GM12878 (cell line): ENCODE measurements at regions not wholly inside any gene's neighbourhood (a gene's known extent, or its start where the extent isn't known, plus 50 kb on each side); places are given as distances from the start of the nearest gene placed in this dataset.

Source experiments
- ATAC-seq: fragments of 200-7000 bp; cut with Tn5 transposase; 3 replicates; pipeline ENCODE4 v1.9.1; 2020; ENCODE audit warnings: mild to moderate bottlenecking, moderate library complexity
- BruUV-seq: library from RNA; stranded (reverse); fragments of 400-500 nt; replicated peaks from 2 replicates; lab custom pipeline; 2021; lab: Mats Ljungman, UMichigan
- CTCF ChIA-PET: fragments of 300-600 bp; sonication (Branson Sonifier 250); formaldehyde crosslinking; extraction: SDS; loops from one replicate; lab custom pipeline; 2021; ENCODE audit warnings: inconsistent platforms; lab: Yijun Ruan, JAX
- POLR2A ChIA-PET: fragments of 350-600 bp; formaldehyde crosslinking; extraction: SDS; loops from one replicate; lab custom pipeline; 2021; ENCODE audit warnings: inconsistent platforms; lab: Charles Lee
- RAD21 ChIA-PET: fragments of 300-600 bp; sonication (Branson Sonifier 250); formaldehyde crosslinking; loops from one replicate; lab custom pipeline; 2023; ENCODE audit warnings: antibody characterized with exemption; ENCODE audit not compliant: unreplicated experiment; lab: Charles Lee
- SMC1A ChIA-PET: fragments of 300-600 bp; sonication (Branson Sonifier 250); formaldehyde crosslinking; loops from one replicate; lab custom pipeline; 2023; ENCODE audit not compliant: unreplicated experiment, uncharacterized antibody; lab: Charles Lee
- DNase-seq: peaks from one replicate; pipeline ENCODE4 v3.0.0-alpha.2; 2011; ENCODE audit warnings: low read depth, low spot score
- FAIRE-seq: peaks from 3 replicates; lab custom pipeline; 2011; peaks lifted over from hg19 to GRCh38; lab: Jason Lieb, UNC
- H2AFZ ChIP-seq: 2 replicates; pipeline ENCODE4 v1.6.0; 2011; ENCODE audit warnings: low read depth, low read length, control low read depth; ENCODE audit not compliant: control insufficient read depth
- H3K27ac ChIP-seq: 2 replicates; pipeline ENCODE4 v1.5.1; 2011; ENCODE audit warnings: control low read depth; ENCODE audit not compliant: control insufficient read depth, insufficient read depth
- H3K27me3 ChIP-seq, 2 experiments: replicated peaks in 1 of 2; 2 replicates each; pipeline versions ENCODE4 v1.6.0 to v1.6.1; 2011; ENCODE audit warnings: low read length in 1 of 2; ENCODE audit not compliant: control insufficient read depth in 2 of 2, insufficient read depth in 2 of 2
- H3K36me3 ChIP-seq, 2 experiments: 2 replicates each; pipeline ENCODE4 v1.5.1; 2011; ENCODE audit warnings: low read length in 1 of 2; ENCODE audit not compliant: control insufficient read depth in 2 of 2, insufficient read depth in 2 of 2
- H3K4me1 ChIP-seq: 2 replicates; pipeline ENCODE4 v1.6.1; 2011; ENCODE audit warnings: mild to moderate bottlenecking, low read length, moderate library complexity, mixed read lengths; ENCODE audit not compliant: control insufficient read depth, insufficient read depth
- H3K4me2 ChIP-seq: 2 replicates; pipeline ENCODE4 v1.6.0; 2011; ENCODE audit warnings: control low read depth; ENCODE audit not compliant: control insufficient read depth, insufficient read depth
- H3K4me3 ChIP-seq: fragments of 200-600 bp; sonication (generic); 2 replicates; pipeline ENCODE4 v1.5.1; 2016
- H3K79me2 ChIP-seq: 2 replicates; pipeline ENCODE4 v1.6.0; 2011; ENCODE audit warnings: low read length; ENCODE audit not compliant: control insufficient read depth, insufficient read depth
- H3K9ac ChIP-seq: 2 replicates; pipeline ENCODE4 v1.8.0; 2011; ENCODE audit warnings: low read length, control low read depth, mixed read lengths; ENCODE audit not compliant: control insufficient read depth, insufficient read depth
- H3K9me3 ChIP-seq: replicated peaks from 3 replicates; pipeline ENCODE4 v1.5.1; 2011; ENCODE audit warnings: mild to moderate bottlenecking, low read length; ENCODE audit not compliant: control insufficient read depth, insufficient read depth
- H4K20me1 ChIP-seq: 2 replicates; pipeline ENCODE4 v1.6.0; 2011; ENCODE audit not compliant: control insufficient read depth, insufficient read depth
- ATF3 ChIP-seq: IDR thresholded peaks from 2 replicates; pipeline ENCODE4 v1.6.1; 2011; ENCODE audit warnings: low read depth, mild to moderate bottlenecking, low read length, moderate library complexity, borderline replicate concordance; ENCODE audit errors: extremely low read depth
- BRCA1 ChIP-seq: IDR thresholded peaks from 2 replicates; pipeline ENCODE4 v1.6.1; 2011; ENCODE audit warnings: low read depth, low read length, improper control_type of control experiment
- CBX5 ChIP-seq: sonication (generic); IDR thresholded peaks from 2 replicates; pipeline ENCODE4 v1.6.1; 2016; ENCODE audit warnings: low read depth, moderate library complexity, mild to moderate bottlenecking, inconsistent platforms
- E4F1 ChIP-seq: fragments of 450-650 bp; IDR thresholded peaks from 2 replicates; pipeline ENCODE4 v1.6.1; 2018; ENCODE audit warnings: borderline replicate concordance, mild to moderate bottlenecking; ENCODE audit not compliant: partially characterized antibody
- FOXK2 ChIP-seq: fragments of 450-650 bp; IDR thresholded peaks from 2 replicates; pipeline ENCODE4 v1.6.1; 2017; ENCODE audit warnings: mild to moderate bottlenecking, moderate library complexity
- IRF5 ChIP-seq: fragments of 450-650 bp; IDR thresholded peaks from 2 replicates; pipeline ENCODE4 v1.6.1; 2017; ENCODE audit warnings: borderline replicate concordance
- KLF5 ChIP-seq: fragments of 450-650 bp; IDR thresholded peaks from 2 replicates; pipeline ENCODE4 v1.6.1; 2014; ENCODE audit warnings: mild to moderate bottlenecking; ENCODE audit not compliant: partially characterized antibody
- PAX5 ChIP-seq: IDR thresholded peaks from 2 replicates; pipeline ENCODE4 v1.6.1; 2011; ENCODE audit warnings: low read depth, low read length, borderline replicate concordance
- POU2F2 ChIP-seq: IDR thresholded peaks from 3 replicates; pipeline ENCODE4 v1.6.1; 2011; ENCODE audit warnings: low read depth, mild to moderate bottlenecking, low read length, borderline replicate concordance
- RCOR1 ChIP-seq: conservative IDR thresholded peaks from 2 replicates; pipeline ENCODE4 v1.6.1; 2012; ENCODE audit warnings: low read depth, low read length, improper control_type of control experiment
- REST ChIP-seq: IDR thresholded peaks from 2 replicates; pipeline ENCODE4 v1.6.1; 2012; ENCODE audit warnings: mild to moderate bottlenecking, low read depth, low read length
- SIN3A ChIP-seq: IDR thresholded peaks from 2 replicates; pipeline ENCODE4 v1.6.1; 2012; ENCODE audit warnings: low read depth, low read length, improper control_type of control experiment
- SMAD1 ChIP-seq: fragments of 450-650 bp; IDR thresholded peaks from 2 replicates; pipeline ENCODE4 v1.6.1; 2018; ENCODE audit warnings: mild to moderate bottlenecking, low read depth; ENCODE audit not compliant: partially characterized antibody
- SREBF2 ChIP-seq: IDR thresholded peaks from 2 replicates; pipeline ENCODE4 v1.6.1; 2012; ENCODE audit warnings: mild to moderate bottlenecking, low read length
- WRNIP1 ChIP-seq: IDR thresholded peaks from 2 replicates; pipeline ENCODE4 v1.6.1; 2011; ENCODE audit warnings: low read depth, low read length, improper control_type of control experiment, borderline replicate concordance
- ZBTB33 ChIP-seq: fragments of 450-650 bp; IDR thresholded peaks from 2 replicates; pipeline ENCODE4 v1.6.1; 2017; ENCODE audit warnings: mild to moderate bottlenecking
- WGBS: methylation state at CpG from one replicate; pipeline ENCODE4 v1.1.6; 2016; ENCODE audit warnings: low lambda C conversion rate; ENCODE audit not compliant: insufficient replicate concordance, insufficient coverage; ENCODE audit errors: missing lambda C conversion rate; 5-methylcytosine and 5-hydroxymethylcytosine counted together
- in situ Hi-C: fragments of 300-500 bp; cut with MboI; formaldehyde crosslinking; loops from 9 replicates; pipeline ENCODE4 v1.14.3; 2018; ENCODE audit warnings: mixed read lengths
- intact Hi-C: fragments of 100-400 bp; cut with micrococcal nuclease; formaldehyde crosslinking; loops from one replicate; pipeline ENCODE4 v1.14.2; 2022; ENCODE audit not compliant: unreplicated experiment

GRCh38 chr14:48107646-48108045, 432.2 kb upstream of the MDGA2 start:
- H3K36me3 ChIP-seq, result no peaks in the 10 kb centered on the region
- no peak for ATAC-seq
- no TSS peak for BruUV-seq
- H3K4me2 ChIP-seq, result no peak overlapping the region
- no peak for FAIRE-seq
- no peaks in the 10 kb centered on the region for H3K79me2 ChIP-seq
- in situ Hi-C loops (no loop called here), intact Hi-C loops (no loop called here)
- SMC1A ChIA-PET, result no interaction called here
- no peaks in the 10 kb centered on the region for H3K4me1 ChIP-seq
- no peaks in the 10 kb centered on the region for H3K27me3 ChIP-seq
- CTCF ChIA-PET, result no interaction called here
- H2AFZ ChIP-seq, result no peak overlapping the region
- WGBS, result 56% methylated on average over 1 of the region's 1 CpG
- DNase-seq, result no peak
- H3K9me3 ChIP-seq, result no peaks in the 10 kb centered on the region
- POLR2A ChIA-PET, result no interaction called here
- H3K27ac ChIP-seq, result no peak overlapping the region
- no peak overlapping the region for H3K4me3 ChIP-seq
- H3K9ac ChIP-seq, result no peak overlapping the region
- no peaks in the 10 kb centered on the region for H4K20me1 ChIP-seq
- RAD21 ChIA-PET, result no interaction called here
- no peak for TF ChIP-seq FOXK2
- no peak for TF ChIP-seq REST
- no peak for TF ChIP-seq E4F1
- no peak for TF ChIP-seq ZBTB33
- TF ChIP-seq CBX5, result no peak
- TF ChIP-seq RCOR1, result no peak
- no peak for TF ChIP-seq BRCA1
- no peak for TF ChIP-seq SMAD1
- no peak for TF ChIP-seq POU2F2
- TF ChIP-seq WRNIP1, result no peak
- TF ChIP-seq PAX5, result no peak
- TF ChIP-seq ATF3, result no peak
- no peak for TF ChIP-seq SIN3A
- TF ChIP-seq KLF5, result no peak
- TF ChIP-seq SREBF2, result no peak
- no peak for TF ChIP-seq IRF5
